Cerebellar cortex (tissue), 1 donor: ENCODE measurements at regions not wholly inside any gene's neighbourhood (a gene's known extent, or its start where the extent isn't known, plus 50 kb on each side); places are given as distances from the start of the nearest gene placed in this dataset.
"Not testable (repeated sequence)": the region's sequence is repeated elsewhere in the genome, so short reads cannot be mapped to it uniquely, and the experiment has no call there.

Experiments used
- DNase-seq: peaks from one replicate; pipeline ENCODE4 v3.0.0-alpha.2; 2015; ENCODE audit warnings: low spot score

DNA sequence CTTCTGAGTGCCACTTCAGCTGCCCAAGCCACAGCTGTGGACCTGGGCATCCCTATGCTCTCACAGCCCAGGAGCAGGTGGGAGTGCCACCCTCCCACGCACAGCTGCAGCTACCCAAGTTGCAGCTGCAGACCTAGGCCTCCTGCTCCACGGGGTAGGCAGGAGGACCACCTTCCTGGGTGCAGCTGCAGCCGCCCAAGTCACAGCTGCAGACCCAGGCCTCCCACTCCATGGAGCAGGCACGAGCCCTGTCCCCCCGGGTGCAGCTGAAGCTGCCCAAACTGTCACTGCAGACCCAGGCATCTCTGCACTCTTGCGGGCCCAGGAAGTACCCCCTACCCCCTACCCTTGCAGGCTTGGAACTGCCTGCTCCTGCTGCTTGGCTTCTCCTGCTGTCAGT, 260.2 kb downstream of the XPNPEP1 start:
- no peak for DNase-seq

DNA sequence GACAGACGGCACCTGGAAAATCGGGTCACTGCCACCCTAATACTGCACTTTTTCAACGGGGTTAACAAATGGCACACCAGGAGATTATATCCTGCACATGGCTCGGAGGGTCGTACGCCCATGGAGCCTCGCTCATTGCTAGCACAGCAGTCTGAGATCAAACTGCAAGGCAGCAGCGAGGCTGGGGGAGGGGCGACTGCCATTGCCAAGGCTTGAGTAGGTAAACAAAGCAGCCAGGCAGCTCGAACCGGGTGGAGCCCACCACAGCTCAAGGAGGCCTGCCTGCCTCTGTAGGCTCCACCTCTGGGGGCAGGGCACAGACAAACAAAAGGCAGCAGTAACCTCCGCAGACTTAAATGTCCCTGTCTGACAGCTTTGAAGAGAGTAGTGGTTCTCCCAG, 270.7 kb downstream of the XPNPEP1 start:
- not testable (repeated sequence) for DNase-seq

DNA sequence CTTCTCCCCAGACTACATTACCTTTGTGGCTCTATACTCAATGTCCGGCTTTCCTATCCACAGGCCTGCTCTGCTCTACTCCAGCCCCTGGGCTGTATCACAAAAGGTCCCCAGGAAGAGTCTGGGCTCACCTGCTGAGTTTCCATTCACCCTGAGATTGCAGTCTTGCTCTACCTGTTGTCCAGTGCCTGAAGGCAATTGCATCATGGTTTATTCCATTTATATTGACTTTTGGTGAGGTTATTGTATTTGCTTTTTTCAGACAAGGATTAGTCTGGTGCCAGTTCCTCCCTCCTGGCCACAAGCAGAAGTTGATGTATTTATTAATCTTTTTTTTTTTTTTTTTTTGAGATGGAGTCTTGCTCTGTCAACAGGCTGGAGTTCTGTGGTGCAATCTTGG, 273.1 kb downstream of the XPNPEP1 start:
- no peak for DNase-seq

DNA sequence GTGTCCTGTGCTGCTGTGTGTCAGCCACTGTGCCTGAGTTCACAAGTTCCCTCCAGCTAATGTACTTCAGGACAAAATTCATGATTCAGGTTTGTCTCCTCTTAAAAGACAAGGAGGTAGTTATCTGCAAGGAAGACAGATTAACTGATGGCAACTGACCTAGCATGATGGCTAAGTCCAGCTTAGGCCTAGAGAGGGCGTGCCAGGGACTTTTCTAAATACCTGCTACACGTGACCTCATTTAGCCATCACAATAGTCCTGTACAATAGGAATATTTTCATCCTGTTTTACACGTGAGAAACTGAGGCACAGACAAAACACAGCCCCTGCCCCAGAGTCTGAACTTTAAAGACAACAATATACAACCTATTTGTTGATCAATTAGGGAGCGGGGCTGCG, 275.7 kb downstream of the XPNPEP1 start:
- DNase-seq = no peak

DNA sequence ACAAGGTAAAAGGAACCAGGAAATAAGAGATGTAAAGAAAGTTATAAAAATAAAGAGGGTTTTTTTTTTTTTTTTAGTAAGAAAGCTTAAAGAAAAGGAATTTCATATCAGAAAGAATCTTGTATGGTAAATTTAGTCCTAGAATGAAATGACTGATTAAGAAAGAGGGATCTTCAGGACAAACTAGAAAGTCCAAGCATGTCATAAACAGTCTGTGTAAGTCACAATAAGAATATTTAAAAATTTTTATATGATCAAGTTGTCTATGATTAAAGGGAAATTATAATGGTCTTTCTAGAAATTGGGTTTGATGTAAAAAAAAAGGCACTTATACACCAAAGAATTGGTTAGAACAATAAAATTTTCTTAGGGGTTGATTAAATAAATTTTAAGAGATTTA, 289.5 kb downstream of the XPNPEP1 start:
- no peak for DNase-seq

DNA sequence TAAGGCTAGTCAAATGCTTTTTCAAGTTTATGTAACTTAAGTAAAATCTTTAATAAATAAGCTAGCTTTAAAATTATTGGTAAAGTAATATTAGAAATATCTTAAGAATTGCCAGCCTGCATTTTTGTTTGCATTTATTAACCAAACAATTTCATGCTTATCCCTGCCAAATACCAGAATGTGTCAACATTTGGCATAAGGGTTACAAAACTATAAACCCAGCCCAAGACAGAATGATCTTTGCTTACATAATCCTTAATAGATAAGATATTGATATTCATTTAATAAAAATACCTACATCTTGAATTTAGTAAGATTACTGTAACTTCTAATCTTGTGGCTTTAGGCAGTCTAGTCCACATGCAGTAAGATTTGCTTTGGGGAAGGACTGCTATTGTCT, 290.3 kb downstream of the XPNPEP1 start:
- DNase-seq = not testable (repeated sequence)

DNA sequence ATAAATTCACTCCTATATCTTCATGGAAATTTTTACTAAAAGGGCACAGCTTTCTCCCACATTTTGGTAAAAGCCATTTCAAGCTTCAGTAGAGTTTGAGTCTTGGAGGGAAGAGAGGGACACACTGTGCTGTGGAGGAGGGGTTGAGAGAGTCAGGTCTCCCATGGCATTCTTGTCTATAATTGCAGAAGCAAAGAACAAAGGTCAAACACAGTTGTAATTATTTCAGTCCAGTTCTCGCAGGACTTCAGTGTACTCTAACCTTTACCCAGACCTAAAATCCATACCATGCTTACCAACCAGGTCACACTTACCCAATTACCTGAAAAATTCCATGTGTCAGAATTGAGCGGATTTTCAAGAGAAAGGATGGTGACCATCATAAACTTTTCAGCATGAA, 298.4 kb downstream of the XPNPEP1 start:
- DNase-seq = no peak

DNA sequence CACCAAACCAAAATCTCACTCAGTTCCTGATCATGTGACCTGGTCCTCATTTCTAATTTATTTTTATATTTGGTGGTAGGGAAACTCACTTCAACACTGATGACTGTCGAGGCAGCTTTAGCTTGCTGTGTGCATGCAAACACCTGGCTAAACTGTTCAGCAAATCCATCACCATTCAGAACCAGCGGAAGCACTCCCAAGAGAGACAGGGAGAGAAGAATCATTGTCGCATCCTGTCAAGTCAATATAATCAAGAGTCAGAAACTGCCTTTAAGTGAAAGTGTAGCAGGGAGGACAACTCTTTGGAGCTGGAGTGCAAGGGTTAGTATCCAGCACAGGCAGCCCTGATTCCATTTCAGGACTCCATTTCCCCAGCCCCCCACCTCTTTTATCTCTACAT, 300.7 kb downstream of the XPNPEP1 start:
- DNase-seq = no peak

DNA sequence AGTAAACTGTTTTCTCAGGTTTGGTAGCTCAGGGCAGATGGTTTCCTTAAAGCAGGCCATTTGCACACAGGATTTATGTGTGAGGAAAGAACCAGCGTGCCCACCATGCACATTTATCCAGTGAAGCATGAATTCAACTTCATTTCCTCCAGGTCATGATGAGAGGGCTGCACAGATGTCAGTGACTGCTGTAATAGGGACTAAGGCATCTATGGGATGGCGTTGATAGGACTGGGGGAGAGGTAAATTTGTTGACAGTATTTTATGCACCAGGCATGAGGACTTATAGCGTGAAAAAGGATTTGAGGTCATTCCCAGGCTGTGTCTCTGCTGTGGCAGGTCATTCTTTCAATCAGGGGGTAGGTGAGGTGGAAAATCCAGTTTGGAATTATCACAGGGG, 302.9 kb downstream of the XPNPEP1 start:
- DNase-seq = no peak

DNA sequence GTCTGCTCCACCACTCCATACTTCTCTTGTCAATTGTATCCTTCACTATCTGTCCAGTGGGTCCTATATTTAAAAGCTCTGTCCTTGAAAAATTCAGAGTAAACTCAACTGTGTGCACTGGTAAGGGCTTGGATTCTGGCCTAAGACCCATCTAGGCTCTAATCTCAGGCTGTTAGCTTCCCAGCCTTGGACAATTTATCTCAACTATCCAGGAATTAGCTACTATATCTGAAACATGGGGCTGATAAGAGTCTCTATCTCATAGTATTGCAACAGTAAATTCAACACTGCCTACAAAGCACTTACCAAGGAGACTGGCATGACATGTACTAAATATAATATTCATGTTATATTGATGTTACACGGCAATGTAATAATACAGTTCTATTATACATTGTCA, 303.4 kb downstream of the XPNPEP1 start:
- DNase-seq = no peak

DNA sequence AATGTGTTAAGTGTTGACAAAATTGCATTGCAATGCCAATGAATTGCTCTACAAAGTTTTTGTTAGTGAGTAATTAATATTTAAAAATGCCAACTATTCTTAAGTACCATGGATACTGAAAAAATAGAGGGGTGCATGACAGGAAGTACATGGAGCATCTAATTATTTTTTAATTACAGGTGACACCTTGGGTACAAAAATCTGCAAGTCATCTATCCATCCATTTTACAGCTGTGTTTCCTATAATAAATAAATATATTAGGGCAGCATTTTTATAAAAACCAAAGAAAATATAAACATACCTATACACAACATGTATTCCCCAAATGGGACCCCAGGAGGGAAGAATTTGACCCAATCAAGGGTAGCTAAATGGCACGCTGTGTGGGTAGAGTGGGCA, 304.6 kb downstream of the XPNPEP1 start:
- DNase-seq = no peak

DNA sequence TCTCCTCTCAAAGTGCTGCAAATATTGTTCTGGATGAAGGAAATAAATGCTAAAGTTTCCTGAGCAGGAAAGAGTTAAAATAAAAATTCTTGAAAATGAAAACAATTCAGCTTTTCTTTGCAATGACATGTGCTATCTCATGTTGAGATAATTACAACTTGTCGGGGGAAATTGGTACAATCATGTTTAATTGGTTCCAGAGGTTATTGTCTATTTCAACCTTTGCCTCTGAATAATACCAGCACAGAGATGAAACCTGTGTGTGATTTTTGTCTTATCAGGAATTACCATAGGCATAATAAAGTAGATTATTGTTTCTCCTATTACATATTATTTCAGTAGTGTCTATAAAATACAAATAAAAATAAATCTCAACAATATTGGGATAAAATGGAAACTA, 305.0 kb downstream of the XPNPEP1 start:
- DNase-seq = no peak

DNA sequence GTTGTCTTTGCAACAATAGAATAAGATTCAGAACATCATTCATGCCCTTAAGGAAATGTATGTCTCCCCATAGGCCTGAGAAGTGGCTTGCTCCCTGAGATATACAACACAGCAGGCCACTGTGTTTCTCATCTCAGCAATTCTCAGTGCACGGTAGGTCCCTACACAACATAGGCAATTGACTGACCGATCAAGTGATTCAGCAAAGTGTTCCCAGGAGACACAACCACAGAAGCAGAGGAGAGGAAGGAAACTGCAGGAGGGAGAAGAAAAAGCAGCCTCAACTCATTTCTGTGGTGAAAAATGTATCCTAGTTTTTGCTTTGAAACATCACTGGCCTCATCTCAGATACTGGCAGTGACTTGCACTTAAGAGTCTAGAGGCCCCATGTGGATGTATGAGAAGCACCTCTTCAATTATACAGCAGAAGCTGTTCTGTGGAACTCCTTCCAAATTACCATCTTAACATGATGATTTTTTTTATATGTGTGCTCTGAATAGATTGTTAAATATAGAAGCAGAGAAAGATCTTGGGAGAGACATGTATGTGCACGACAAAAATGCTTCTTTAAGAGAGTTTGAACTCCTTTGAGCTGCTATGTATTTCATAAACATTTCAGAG, 306.8 kb downstream of the XPNPEP1 start:
- DNase-seq = no peak

DNA sequence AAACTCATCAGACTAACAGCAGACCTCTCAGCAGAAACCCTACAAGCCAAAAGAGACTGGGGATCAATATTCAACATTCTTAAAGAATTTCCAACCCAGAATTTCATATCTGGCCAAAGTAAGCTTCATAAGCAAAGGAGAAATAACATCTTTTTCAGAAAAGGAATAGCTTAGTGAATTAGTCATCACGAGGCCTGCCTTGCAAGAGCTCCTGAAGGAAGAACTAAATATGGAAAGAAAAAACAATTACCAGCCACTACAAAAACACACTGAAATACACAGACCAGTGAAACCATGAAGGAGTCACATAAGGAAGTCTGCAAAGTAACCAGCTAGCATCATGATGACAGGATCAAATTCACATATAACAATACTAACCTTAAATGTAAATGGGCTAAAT, 328.0 kb downstream of the XPNPEP1 start:
- not testable (repeated sequence) for DNase-seq

DNA sequence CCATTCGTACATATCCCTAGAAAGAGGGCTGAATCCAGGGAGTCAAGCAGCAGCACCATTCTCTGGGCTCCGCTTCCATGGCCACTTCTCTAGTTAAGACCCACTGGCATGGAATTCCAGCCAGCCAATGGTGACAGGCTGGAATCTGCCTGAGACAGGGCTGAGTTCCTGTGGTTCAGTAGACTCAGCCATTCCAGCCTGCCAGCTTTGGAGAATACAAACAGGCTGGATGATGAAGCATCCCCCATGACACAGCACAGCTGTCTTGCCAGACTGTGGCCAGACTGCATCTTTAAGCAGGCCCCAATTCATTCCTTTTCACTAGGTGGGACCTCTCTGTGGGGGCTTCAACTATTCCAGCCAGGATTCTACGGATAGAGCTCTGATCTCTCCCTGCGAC, 329.6 kb downstream of the XPNPEP1 start:
- DNase-seq = no peak

DNA sequence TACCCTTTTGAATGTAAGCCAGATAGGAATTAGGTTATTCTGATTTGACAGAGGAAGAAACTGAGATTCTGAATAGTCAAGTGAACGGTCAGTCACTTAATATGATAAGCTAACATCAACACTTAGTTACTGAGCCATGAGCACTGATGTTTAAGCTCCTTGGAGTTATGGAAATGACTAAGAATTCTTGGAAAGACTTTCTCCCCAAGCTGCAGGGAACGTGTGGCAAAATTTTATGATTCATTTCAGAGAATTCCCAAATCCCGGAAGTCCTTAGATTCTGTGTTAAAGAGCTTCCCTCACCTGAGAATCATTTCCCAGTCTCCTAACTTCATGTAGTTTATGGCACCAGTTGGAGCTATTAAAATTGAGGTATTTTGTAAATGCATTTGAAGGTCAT, 330.9 kb downstream of the XPNPEP1 start:
- DNase-seq = no peak

DNA sequence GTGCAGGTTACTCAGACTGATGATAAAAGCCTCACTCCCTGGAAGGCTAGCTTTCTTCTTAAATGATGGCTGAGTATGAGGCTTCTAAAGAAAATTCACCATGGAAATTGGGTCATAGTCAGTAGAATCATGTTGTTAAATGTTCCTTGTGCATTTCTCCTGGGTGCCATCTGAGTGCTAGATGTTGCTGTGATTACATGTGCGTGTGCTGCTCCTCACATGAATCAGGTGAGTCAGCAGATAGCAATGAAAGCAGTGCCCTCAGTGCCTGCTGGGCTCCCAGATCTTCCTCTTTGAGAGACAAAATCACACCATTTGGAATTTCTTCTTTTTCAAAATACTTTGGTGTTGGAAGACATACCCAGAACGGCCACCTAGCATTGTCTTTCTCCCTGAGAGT, 331.7 kb downstream of the XPNPEP1 start:
- DNase-seq = no peak

DNA sequence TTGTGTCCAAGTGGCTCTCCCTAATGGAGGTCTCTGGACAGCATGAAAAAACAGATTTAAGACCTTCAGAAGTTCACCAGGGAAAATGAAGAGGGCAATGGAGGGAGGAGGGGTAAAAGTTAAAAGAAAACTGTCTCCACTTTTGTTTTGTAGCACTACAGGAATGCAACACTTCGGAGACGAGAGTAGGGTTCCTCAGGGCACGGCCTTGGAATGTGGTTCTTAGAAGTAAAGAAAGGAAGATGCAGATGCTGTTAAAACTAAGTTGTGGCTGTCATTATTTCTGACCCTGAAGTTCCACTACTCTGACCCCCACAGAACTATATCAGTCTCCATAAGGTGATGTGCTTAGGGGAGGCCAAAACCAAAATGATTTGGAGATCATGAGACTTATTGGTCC, 335.1 kb downstream of the XPNPEP1 start:
- DNase-seq = no peak

DNA sequence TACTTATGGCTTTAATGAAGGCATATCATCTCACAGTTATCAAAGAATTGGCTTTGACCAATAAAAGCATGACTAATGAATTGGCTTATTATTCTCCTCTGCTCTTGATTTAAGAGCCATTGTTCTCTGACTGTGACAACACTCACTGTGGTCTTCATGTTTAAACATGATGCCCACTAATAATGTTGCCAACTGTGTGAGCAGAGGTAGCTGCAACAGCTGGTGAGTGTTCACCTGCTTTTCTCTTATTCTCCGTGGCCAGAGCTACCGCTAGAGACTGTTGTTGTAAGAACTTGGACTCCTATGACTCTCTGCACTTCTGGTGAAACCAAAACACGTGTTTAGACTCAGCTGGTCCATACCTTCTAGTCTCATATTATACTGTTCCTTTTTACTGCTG, 335.9 kb downstream of the XPNPEP1 start:
- DNase-seq = no peak

DNA sequence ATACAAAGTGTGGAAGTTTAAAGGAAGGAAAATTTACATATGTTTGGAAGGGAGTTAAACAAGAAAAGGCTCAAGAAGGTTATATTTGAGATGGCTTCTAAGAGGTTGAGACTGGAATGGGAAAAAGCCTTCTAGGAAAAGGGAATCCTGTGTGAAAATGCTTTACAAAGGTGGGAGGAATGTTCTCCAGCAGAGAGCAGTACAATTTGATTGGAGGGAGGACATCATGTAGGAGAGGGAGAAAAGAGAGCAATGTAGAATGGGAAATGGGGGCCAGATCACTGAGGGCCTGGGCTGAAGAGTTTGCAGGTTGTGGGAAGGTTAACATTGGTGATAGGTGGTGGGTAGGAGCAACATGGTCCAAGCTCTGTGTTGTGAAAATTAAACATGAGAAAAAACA, 366.9 kb downstream of the XPNPEP1 start:
- DNase-seq = no peak

DNA sequence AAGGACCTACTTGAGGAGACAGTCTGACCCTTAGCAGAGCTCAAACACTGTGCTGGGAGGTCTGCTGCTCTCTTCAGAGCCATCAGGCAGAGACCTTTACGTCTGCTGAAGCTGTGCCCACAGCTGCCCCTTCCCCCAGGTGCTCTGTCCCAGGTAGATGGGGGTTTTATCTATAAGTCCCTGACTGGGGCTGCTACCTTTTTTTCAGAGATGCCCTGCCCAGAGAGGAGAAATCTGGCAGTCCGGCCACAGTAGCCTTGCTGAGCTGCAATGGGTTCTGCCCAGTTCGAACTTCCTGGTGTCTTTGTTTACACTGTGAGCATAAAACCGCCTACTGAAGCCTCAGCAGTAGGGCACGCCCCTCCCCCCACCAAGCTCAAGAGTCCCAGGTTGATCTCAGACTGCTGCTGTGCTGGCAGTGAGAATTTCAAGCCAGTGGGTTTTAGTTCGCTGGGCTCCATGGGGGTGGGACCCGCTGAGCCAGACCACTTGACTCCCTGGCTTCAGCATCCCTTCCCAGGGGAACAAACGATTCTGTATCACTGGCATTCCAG, 381.2 kb downstream of the XPNPEP1 start:
- not testable (repeated sequence) for DNase-seq

DNA sequence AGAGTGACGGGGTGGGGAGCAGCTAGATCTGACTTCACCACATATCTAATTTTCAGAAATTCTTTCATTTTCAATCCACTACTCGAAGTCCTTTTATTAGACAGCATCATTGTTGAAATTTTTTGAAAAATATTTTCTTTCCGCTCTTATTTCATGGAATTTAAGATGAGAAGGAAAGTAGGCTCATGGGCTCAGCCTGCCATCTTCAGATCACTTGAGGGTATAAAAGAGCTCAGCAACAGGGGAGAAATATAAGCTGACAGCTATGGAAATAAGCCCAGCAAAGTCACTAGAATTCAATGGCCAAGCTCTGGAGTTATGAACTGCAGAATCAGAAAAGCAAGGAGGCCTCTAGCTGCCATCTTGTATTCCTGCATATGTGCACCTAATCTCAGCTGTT, 389.1 kb downstream of the XPNPEP1 start:
- no peak for DNase-seq

DNA sequence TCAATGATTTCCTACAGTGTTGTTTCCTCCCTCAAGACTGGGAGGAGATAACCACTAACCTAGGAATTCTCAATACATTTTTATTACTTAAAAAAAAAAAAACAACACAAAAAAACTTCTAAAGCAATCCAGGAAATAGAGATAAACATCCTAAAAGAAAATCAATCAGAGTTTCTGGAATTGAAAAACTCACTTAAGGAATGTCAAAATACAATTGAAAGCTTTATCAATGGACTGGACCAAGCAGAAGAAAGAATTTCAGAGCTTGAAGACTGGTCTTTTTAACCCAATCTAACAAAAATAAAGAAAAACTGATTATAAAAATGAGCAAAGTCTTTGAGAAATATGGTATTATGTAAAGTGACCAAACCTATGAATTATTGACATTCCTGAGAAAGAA, 394.1 kb downstream of the XPNPEP1 start:
- no peak for DNase-seq

DNA sequence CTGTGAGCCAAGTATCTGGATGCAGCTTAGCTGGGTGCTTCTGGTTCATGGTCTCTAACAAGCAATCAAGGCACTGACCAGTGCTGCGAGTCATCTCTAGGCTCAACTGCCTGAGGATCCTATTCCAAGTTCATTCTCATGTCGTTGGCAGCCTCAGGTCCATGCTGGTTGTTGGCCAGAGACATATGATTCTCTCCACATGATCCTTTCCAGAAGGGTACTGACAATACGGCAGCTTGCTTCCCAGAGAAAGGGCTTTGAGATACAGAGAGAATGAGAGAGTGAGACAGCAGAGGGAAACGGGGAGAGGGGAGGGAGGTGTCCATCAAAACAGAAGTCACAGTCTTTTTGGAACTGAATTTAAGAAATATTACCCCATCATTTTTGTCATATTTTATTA, 405.6 kb downstream of the XPNPEP1 start:
- no peak for DNase-seq

DNA sequence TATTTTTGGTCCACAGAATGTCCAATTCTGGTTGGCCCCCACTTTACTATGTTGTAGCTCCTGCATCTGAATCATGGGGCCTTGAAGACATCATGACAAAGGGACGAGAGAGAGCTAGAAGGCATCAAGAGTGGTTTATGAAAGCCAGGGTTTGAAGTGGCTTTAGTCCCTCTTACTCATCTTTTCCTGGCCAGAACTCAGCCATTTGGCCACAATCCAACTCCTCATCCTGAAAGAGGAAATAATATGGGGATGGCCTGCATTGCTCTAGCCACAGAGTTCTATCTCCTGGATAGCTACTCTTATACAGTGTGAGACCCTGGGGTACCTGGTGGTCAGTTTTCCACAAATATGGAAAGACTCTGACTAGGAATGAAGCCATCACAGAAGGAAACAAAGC, 418.9 kb downstream of the XPNPEP1 start:
- DNase-seq = no peak
